Common myeloid progenitor, CD34-positive (primary cell): ENCODE measurements at regions not wholly inside any gene's neighbourhood (a gene's known extent, or its start where the extent isn't known, plus 50 kb on each side); places are given as distances from the start of the nearest gene placed in this dataset.
A peak's percentile ranks its signal among the peaks of the same experiment; 100 is the strongest.
"Not testable (repeated sequence)": the region's sequence is repeated elsewhere in the genome, so short reads cannot be mapped to it uniquely, and the experiment has no call there.

Experiments used
- CTCF ChIA-PET: fragments of 350-600 bp; sonication (Branson Sonifier 250); formaldehyde crosslinking; loops from one replicate; lab custom pipeline; 2021; ENCODE audit warnings: antibody characterized with exemption; lab: Charles Lee
- POLR2A ChIA-PET: fragments of 350-600 bp; sonication (Branson Sonifier 250); formaldehyde crosslinking; loops from one replicate; lab custom pipeline; 2021; ENCODE audit warnings: antibody characterized with exemption; lab: Charles Lee
- DNase-seq, 3 donors: peaks; one replicate each; pipeline versions ENCODE4 v3.0.0 to v3.0.0-alpha.2; 2013
- H3K27ac ChIP-seq, 2 experiments: 1 replicate in 1 of 2; 2 replicates in 1 of 2; pipeline ENCODE4 v1.7.0; 2013; ENCODE audit warnings: inconsistent platforms in 2 of 2, low read length in 2 of 2, mild to moderate bottlenecking in 2 of 2, low read depth in 1 of 2, moderate library complexity in 1 of 2; ENCODE audit not compliant: severe bottlenecking in 2 of 2, insufficient read depth in 1 of 2, poor library complexity in 1 of 2
- H3K27me3 ChIP-seq, 5 experiments: replicated peaks in 2 of 5; 1 replicate in 3 of 5; 2 replicates in 2 of 5; pipeline versions ENCODE4 v1.6.1 to v1.7.0; 2013; ENCODE audit warnings: low read length in 4 of 5, mild to moderate bottlenecking in 2 of 5, moderate library complexity in 2 of 5, inconsistent platforms in 1 of 5; ENCODE audit not compliant: insufficient read depth in 5 of 5, control insufficient read depth in 4 of 5
- H3K36me3 ChIP-seq, 4 experiments: 1 replicate in 2 of 4; 2 replicates in 2 of 4; pipeline versions ENCODE4 v1.6.1 to v1.7.0; 2013; ENCODE audit warnings: low read length in 3 of 4, control low read depth in 1 of 4, mild to moderate bottlenecking in 1 of 4; ENCODE audit not compliant: control insufficient read depth in 4 of 4, insufficient read depth in 4 of 4
- H3K4me1 ChIP-seq, 4 experiments: 1 replicate in 3 of 4; 2 replicates in 1 of 4; pipeline versions ENCODE4 v1.6.1 to v1.7.1; 2013; ENCODE audit warnings: low read length in 3 of 4, mild to moderate bottlenecking in 3 of 4, control low read depth in 1 of 4, inconsistent platforms in 1 of 4, moderate library complexity in 1 of 4; ENCODE audit not compliant: control insufficient read depth in 4 of 4, insufficient read depth in 4 of 4; ENCODE audit errors: control extremely low read depth in 1 of 4
- H3K4me3 ChIP-seq, 7 experiments: 1 replicate in 4 of 7; 2 replicates in 3 of 7; pipeline versions ENCODE4 v1.5.1 to v1.7.0; 2013; ENCODE audit warnings: mild to moderate bottlenecking in 7 of 7, low read length in 6 of 7, moderate library complexity in 6 of 7, inconsistent platforms in 2 of 7, low read depth in 2 of 7, control low read depth in 1 of 7; ENCODE audit not compliant: insufficient read depth in 4 of 7, control insufficient read depth in 1 of 7; ENCODE audit errors: extremely low read depth in 1 of 7
- H3K9me3 ChIP-seq, 5 experiments: 1 replicate in 4 of 5; 2 replicates in 1 of 5; pipeline versions ENCODE4 v1.6.1 to v1.7.1; 2013; ENCODE audit warnings: low read length in 4 of 5, mild to moderate bottlenecking in 2 of 5, inconsistent platforms in 1 of 5, low read depth in 1 of 5, moderate library complexity in 1 of 5; ENCODE audit not compliant: control insufficient read depth in 4 of 5, insufficient read depth in 2 of 5; ENCODE audit errors: control extremely low read depth in 1 of 5
- WGBS: methylation state at CpG from one replicate; pipeline ENCODE4 v1.1.5; 2013; ENCODE audit not compliant: insufficient coverage; 5-methylcytosine and 5-hydroxymethylcytosine counted together

DNA sequence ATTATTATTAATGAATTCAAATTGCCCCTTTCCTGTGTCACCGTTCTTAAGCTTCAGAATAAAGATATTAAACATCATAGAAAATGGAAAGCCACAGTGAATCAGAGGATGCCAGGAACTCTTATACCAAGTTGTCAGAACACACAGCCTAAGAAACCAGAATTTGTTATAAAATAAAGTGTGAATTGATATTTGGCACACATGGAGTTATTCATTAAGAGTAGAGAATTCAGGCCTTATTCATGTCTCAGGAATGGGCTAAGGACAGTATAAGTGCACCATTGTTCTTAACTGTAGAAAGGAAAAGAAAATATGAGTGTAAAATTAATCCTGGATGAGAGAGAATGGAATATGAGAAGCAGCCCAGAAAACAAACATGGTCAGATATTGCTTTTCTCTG lies 86.7 kb upstream of the ATP8B1 start:
- WGBS: no CpG with 5 or more reads among the region's 1 CpG
- peaks cover 0 to 14% (median 8%) of the 10 kb centered on the region in 5 experiments for H3K9me3 ChIP-seq
- no peaks in the 10 kb centered on the region for H3K4me1 ChIP-seq
- DNase-seq: no peak
- POLR2A ChIA-PET: no interaction called here
- H3K27ac ChIP-seq: no peak overlapping the region
- H3K27me3 ChIP-seq: no peaks in the 10 kb centered on the region
- CTCF ChIA-PET: interaction anchor here (1.1 kb wide), 1 partner anchor 10 kb away, joined by 3 read pairs; no protein-coding TSS in a partner anchor
- no peaks in the 10 kb centered on the region for H3K36me3 ChIP-seq
- no peak overlapping the region for H3K4me3 ChIP-seq

DNA sequence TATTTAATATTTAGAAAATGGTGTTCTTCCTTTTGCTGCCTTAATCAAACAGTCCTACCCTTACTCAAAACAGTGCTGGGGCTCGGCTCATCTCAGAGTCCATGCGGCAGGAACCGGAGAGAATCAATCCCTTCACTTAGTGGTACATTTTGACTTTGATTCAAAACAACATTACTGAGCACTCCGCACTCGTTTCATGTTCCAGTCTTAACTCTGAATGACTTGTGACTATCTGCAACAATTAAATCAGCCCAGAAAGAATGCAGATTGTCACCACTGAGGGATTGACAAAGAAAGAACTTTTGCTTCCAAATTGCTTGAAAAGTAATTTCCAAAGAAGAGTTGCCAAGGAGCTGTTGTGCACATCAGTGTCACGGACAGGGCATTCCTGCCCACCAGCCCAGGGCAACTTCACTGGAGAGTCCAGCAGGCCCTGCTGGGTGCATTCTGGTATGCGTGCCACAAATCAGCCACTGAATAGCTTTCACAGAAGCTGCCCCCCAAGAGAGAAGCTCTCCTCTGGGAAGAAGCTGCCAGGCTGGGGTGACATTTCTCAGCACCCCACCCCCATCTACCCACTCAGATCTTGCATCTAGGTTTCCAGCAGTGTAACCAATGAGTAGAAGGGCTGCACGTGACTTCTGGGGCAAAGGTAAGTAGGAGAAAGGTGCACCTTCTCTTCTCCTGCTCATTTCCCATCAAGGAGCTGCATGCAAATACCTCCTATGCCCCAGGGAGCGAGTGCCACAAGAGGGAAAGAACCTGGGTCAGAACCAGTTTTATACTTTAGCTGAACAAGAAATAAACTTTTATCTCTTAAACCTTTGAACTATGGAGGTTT lies 84.6 kb upstream of the ATP8B1 start:
- H3K4me3 ChIP-seq: no peak overlapping the region
- no peak for DNase-seq
- H3K27ac ChIP-seq: no peak overlapping the region
- POLR2A ChIA-PET: no interaction called here
- peaks cover 0 to 14% (median 8%) of the 10 kb centered on the region in 5 experiments for H3K9me3 ChIP-seq
- no peaks in the 10 kb centered on the region for H3K4me1 ChIP-seq
- H3K27me3 ChIP-seq: no peaks in the 10 kb centered on the region
- CTCF ChIA-PET: no interaction called here
- no peaks in the 10 kb centered on the region for H3K36me3 ChIP-seq
- WGBS: 98% methylated on average over 8 of the region's 9 CpGs

DNA sequence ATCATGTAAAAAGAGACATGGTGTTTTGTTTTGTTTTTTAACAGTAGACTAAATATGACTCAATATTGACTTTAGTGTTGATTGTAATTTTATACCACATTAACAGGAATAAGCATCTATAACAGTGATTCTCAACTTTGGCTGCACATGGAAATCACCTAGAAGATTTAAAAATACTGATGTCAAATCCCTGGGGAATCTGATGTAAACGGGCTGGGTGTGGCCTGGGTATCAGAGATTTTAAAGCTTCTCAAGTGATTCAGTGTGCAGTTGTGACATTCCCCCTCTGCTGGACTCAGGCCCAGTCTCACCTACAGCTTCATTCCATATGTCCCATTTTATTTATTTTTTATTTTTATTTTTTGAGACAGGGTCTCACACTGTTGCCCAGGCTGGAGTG lies 82.8 kb upstream of the ATP8B1 start:
- Histone ChIP-seq H3K4me3 (no peak overlapping the region), H3K27me3 (no peaks in the 10 kb centered on the region), H3K27ac (no peak overlapping the region), H3K9me3 (peaks cover 0 to 14% (median 8%) of the 10 kb centered on the region in 5 experiments), H3K36me3 (no peaks in the 10 kb centered on the region), H3K4me1 (peaks cover 0 to 2% (median 1%) of the 10 kb centered on the region in 4 experiments)
- ChIA-PET POLR2A (no interaction called here), CTCF (interaction anchor here (1.0 kb wide), 1 partner anchor 158 kb away, joined by 3 read pairs; the partner anchor contains the start of gene NEDD4L)
- WGBS: 100% methylated on average over 1 of the region's 1 CpG
- DNase-seq: no peak

DNA sequence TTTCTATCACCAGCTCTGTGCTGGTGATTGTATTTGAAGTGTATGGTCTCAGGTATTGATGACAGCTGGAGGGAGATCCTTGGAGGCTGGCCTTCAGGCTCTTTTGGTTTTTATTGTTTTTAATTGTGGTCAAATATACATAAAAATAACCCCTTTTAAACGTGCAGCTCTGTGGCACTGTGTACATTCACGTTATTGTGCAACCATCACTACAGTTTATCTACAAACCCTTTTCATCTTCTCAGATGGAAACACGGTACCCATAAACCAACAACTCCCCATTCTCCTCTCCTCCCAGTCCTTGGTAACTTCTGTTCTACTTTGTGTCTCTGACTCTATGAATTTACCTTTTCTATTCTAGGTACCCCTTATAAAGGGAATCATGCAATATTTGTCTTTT lies 79.3 kb upstream of the ATP8B1 start:
- H3K4me3 ChIP-seq: no peak overlapping the region
- POLR2A ChIA-PET: interaction anchor here (0.6 kb wide), 1 partner anchor 146 kb away, joined by 8 read pairs; no protein-coding TSS in a partner anchor
- 92% methylated on average over 2 of the region's 3 CpGs for WGBS
- H3K4me1 ChIP-seq: peaks cover 0 to 2% (median 1%) of the 10 kb centered on the region in 4 experiments
- CTCF ChIA-PET: interaction anchor here (0.7 to 1.8 kb wide), 23 partner anchors 14 to 445 kb away, joined by 3 to 11 read pairs (median 3); partner anchors contain the start of gene NEDD4L
- no peaks in the 10 kb centered on the region for H3K36me3 ChIP-seq
- no peaks in the 10 kb centered on the region for H3K27me3 ChIP-seq
- H3K9me3 ChIP-seq: peaks cover 0 to 13% (median 10%) of the 10 kb centered on the region in 5 experiments
- H3K27ac ChIP-seq: no peak overlapping the region
- DNase-seq: no peak

DNA sequence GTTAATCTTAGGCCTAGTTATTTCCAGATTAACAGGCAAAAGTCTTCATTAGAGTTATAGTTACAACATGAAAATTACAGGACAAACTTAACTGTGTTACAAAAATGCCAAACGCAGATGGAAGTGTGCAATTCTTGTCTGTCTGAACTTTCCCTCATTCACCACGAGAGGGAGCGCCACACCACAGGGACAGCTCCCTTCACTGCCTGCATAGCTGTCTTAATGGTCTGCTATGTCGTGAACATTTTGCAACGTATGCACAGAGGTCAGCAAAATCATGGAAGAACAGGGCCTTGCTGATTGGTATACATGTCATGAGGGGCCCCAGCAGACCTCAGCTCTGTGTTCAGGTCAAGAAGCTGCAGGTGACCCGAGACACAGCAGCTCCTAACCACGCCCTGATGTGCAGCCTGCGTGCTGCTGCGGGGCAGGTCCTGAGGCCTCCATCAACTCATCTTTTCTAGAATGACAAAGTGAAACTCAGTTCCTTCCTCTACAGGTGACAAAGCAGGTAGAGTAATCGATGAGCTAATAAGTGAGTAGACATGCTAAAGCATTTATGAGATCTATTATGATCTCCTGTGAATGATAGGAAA lies 78.8 kb upstream of the ATP8B1 start:
- Histone ChIP-seq H3K9me3 (peaks cover 0 to 13% (median 10%) of the 10 kb centered on the region in 5 experiments), H3K4me1 (peaks cover 0 to 2% (median 1%) of the 10 kb centered on the region in 4 experiments), H3K4me3 (no peak overlapping the region), H3K27me3 (no peaks in the 10 kb centered on the region), H3K36me3 (no peaks in the 10 kb centered on the region), H3K27ac (no peak overlapping the region)
- ChIA-PET POLR2A (interaction anchor here (0.5 to 0.6 kb wide), 2 partner anchors 86 to 146 kb away, joined by 3 to 8 read pairs; no protein-coding TSS in a partner anchor), CTCF (interaction anchor here (0.7 to 1.8 kb wide), 24 partner anchors 14 to 445 kb away, joined by 3 to 11 read pairs (median 3); partner anchors contain the start of gene NEDD4L)
- peak; percentile 64 to 83 (median 77) for DNase-seq
- WGBS: 44% methylated on average over 9 of the region's 10 CpGs

DNA sequence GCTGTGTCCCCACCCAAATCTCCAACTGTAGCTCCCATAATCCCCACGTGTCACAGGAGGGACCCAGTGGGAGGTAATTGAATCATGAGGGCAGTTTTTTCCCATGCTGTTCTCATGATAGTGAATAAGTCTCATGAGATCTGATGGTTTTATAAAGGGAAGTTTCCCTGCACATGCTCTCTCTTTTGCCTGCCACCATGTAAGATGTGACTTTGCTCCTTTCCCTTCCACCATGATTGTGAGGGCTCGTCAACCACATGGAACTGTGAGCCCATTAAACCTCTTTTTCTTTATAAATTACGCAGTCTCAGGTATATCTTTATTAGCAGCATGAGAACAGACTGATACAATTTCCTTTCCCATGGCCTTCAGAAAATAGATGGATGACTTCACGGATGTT lies 76.8 kb upstream of the ATP8B1 start:
- H3K9me3 ChIP-seq: peaks cover 0 to 13% (median 10%) of the 10 kb centered on the region in 5 experiments
- POLR2A ChIA-PET, H3K4me1 ChIP-seq, DNase-seq, H3K27ac ChIP-seq, H3K27me3 ChIP-seq, H3K4me3 ChIP-seq, H3K36me3 ChIP-seq: not testable (repeated sequence)
- CTCF ChIA-PET: interaction anchor here (0.7 to 1.1 kb wide), 3 partner anchors 10 to 249 kb away, joined by 3 read pairs; no protein-coding TSS in a partner anchor
- WGBS: 100% methylated on average over 3 of the region's 4 CpGs
